Stimulated activated CD4-positive, alpha-beta T cell treated with anti-CD3 and anti-CD28 coated beads, Interleukin-2, amount 100 ng/mL, for 48 hours (primary cell): ENCODE measurements at regions not wholly inside any gene's neighbourhood (a gene's known extent, or its start where the extent isn't known, plus 50 kb on each side); places are given as distances from the start of the nearest gene placed in this dataset.
"Not testable (repeated sequence)": the region's sequence is repeated elsewhere in the genome, so short reads cannot be mapped to it uniquely, and the experiment has no call there.

Experiments
- DNase-seq, 2 donors: peaks; one replicate each; pipeline ENCODE4 v3.0.0-alpha.2; 2020

GRCh38 chr6:103504501-103505154 is 1355.1 kb downstream of the HACE1 start:
- DNase-seq: no peak

GRCh38 chr6:103496588-103496987 is 1363.1 kb downstream of the HACE1 start:
- not testable (repeated sequence) for DNase-seq

- DNase-seq: no peak
Measured at GRCh38 chr6:103456652-103457051, 1403.1 kb downstream of the HACE1 start.

GRCh38 chr6:103455275-103455674 is 1404.4 kb downstream of the HACE1 start:
- DNase-seq: no peak

- DNase-seq: no peak
Measured at GRCh38 chr6:103409475-103409874, 1450.2 kb downstream of the HACE1 start.

- DNase-seq: no peak
Measured at GRCh38 chr6:103405321-103405720, 1454.4 kb downstream of the HACE1 start.

GRCh38 chr6:103404799-103405198 is 1454.9 kb downstream of the HACE1 start:
- no peak for DNase-seq

GRCh38 chr6:103396768-103397167 is 1463.0 kb downstream of the HACE1 start:
- no peak for DNase-seq

GRCh38 chr6:103379272-103379671 is 1480.4 kb downstream of the HACE1 start:
- no peak for DNase-seq

- no peak for DNase-seq
Measured at GRCh38 chr6:103367212-103367611, 1492.5 kb downstream of the HACE1 start.

- DNase-seq: no peak
Measured at GRCh38 chr6:103356531-103356930, 1503.2 kb downstream of the HACE1 start.

GRCh38 chr6:103344554-103345163 is 1515.1 kb downstream of the HACE1 start:
- no peak for DNase-seq

GRCh38 chr6:103335412-103335811 is 1524.3 kb downstream of the HACE1 start:
- DNase-seq: no peak

- DNase-seq: no peak
Measured at GRCh38 chr6:103326760-103327757, 1532.7 kb downstream of the HACE1 start.

GRCh38 chr6:103313432-103313831 is 1546.3 kb downstream of the HACE1 start:
- no peak for DNase-seq

GRCh38 chr6:103294376-103294775 is 1565.3 kb downstream of the HACE1 start:
- not testable (repeated sequence) for DNase-seq

- no peak for DNase-seq
Measured at GRCh38 chr6:103284835-103285234, 1574.9 kb downstream of the HACE1 start.

GRCh38 chr6:103280417-103280816 is 1579.3 kb downstream of the HACE1 start:
- no peak for DNase-seq

- DNase-seq: no peak
Measured at GRCh38 chr6:103277936-103278335, 1581.8 kb downstream of the HACE1 start.

GRCh38 chr6:103273048-103273447 is 1586.7 kb downstream of the HACE1 start:
- no peak for DNase-seq

GRCh38 chr6:103269581-103269980 is 1590.1 kb downstream of the HACE1 start:
- no peak for DNase-seq

GRCh38 chr6:103268335-103268734 is 1591.4 kb downstream of the HACE1 start:
- DNase-seq: no peak

- DNase-seq: no peak
Measured at GRCh38 chr6:103264020-103264419, 1595.7 kb downstream of the HACE1 start.

- DNase-seq: no peak
Measured at GRCh38 chr6:103255132-103255531, 1604.6 kb downstream of the HACE1 start.
